ENCODE measurements at regions not wholly inside any gene's neighbourhood (a gene's known extent, or its start where the extent isn't known, plus 50 kb on each side); places are given as distances from the start of the nearest gene placed in this dataset.

DNA sequence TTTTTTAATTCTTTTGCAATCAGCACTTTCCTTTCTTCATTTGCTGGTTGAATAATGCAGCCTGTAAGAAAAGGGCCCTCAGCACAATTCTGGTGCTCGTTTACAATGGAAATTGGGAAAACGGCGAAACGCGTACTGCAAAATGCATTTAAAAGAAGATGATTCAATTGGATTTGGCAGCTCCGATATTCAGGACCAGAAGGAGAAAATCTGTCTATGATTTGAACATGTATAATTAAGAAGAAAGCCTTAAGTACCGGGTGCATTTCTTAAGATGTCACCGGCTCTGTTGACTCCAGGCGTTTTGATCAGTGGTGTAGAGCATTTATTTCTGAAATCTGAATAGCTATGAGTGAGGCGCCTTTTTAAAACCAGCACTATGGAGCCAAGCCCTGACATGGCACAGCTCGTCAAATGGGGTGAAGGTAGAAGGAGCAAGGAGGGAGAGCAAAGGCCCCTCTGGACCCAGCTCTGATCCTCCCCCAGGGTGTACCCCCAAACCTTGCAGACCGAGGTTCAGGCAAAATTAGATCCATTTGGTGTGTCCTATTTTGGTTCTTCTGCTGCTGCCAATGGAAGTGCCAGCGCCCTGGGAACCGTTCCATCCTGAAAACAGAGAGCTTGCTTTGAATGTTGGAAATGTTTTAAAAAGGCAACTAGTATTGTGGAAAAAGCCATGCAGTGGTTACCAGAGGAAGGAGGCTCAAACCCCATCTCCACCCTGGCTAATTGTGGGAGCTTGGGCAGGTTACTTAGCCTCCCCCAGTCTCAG lies 161.4 kb upstream of the RPL38 start:
- TF ChIP-seq, protein P1, sequence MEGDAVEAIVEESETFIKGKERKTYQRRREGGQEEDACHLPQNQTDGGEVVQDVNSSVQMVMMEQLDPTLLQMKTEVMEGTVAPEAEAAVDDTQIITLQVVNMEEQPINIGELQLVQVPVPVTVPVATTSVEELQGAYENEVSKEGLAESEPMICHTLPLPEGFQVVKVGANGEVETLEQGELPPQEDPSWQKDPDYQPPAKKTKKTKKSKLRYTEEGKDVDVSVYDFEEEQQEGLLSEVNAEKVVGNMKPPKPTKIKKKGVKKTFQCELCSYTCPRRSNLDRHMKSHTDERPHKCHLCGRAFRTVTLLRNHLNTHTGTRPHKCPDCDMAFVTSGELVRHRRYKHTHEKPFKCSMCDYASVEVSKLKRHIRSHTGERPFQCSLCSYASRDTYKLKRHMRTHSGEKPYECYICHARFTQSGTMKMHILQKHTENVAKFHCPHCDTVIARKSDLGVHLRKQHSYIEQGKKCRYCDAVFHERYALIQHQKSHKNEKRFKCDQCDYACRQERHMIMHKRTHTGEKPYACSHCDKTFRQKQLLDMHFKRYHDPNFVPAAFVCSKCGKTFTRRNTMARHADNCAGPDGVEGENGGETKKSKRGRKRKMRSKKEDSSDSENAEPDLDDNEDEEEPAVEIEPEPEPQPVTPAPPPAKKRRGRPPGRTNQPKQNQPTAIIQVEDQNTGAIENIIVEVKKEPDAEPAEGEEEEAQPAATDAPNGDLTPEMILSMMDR (IDR thresholded peaks at IDR 0.05): no peak
- no peak for TF ChIP-seq EZH2phosphoT487 (IDR thresholded peaks at IDR 0.05)

All from neural progenitor cell (in vitro differentiated cells).